Colonic mucosa (tissue), 4 donors: ENCODE measurements at regions not wholly inside any gene's neighbourhood (a gene's known extent, or its start where the extent isn't known, plus 50 kb on each side); places are given as distances from the start of the nearest gene placed in this dataset.

Experiments used
- DNase-seq: peaks from one replicate; pipeline ENCODE4 v3.0.0-alpha.2; 2020
- H3K27ac ChIP-seq: fragments of 200-600 bp; one replicate; pipeline ENCODE4 v1.8.0; 2021
- H3K27me3 ChIP-seq: fragments of 200-600 bp; one replicate; pipeline ENCODE4 v1.8.0; 2021
- H3K36me3 ChIP-seq: fragments of 200-600 bp; one replicate; pipeline ENCODE4 v1.8.0; 2021
- H3K4me1 ChIP-seq: fragments of 200-600 bp; one replicate; pipeline ENCODE4 v1.8.0; 2021; ENCODE audit warnings: mild to moderate bottlenecking
- H3K4me3 ChIP-seq: fragments of 200-600 bp; one replicate; pipeline ENCODE4 v1.8.0; 2021
- H3K9ac ChIP-seq, 2 donors: one replicate each; pipeline ENCODE4 v1.7.0; 2013; ENCODE audit warnings: control low read depth in 2 of 2, low read depth in 2 of 2, low read length in 2 of 2
- H3K9me3 ChIP-seq: fragments of 200-600 bp; one replicate; pipeline ENCODE4 v1.8.0; 2021
- CTCF ChIP-seq: fragments of 200-600 bp; IDR thresholded peaks from one replicate; pipeline ENCODE4 v1.8.0; 2022; ENCODE audit warnings: antibody characterized with exemption, mild to moderate bottlenecking
- intact Hi-C: fragments of 100-400 bp; cut with DNase I; formaldehyde crosslinking; loops from one replicate; pipeline ENCODE4 v1.14.1; 2022
- donor health status: healthy.
- donor health status: DM: no; HTN: no; CAD: no.
- donor health status: DM: no; HTN: no; CAD: no.

GRCh38 chr11:62030071-62030684, 62.7 kb upstream of the FTH1 start:
- Histone ChIP-seq H3K9ac (no peak overlapping the region), H3K27me3 (no peaks in the 10 kb centered on the region), H3K36me3 (no peaks in the 10 kb centered on the region), H3K4me3 (no peak overlapping the region), H3K9me3 (no peaks in the 10 kb centered on the region), H3K27ac (no peak overlapping the region), H3K4me1 (no peaks in the 10 kb centered on the region)
- intact Hi-C loops = no loop called here
- no peak for TF ChIP-seq CTCF
- DNase-seq = no peak

- H3K4me3 ChIP-seq = no peak overlapping the region
- no peak overlapping the region for H3K9ac ChIP-seq
- H3K9me3 ChIP-seq = no peaks in the 10 kb centered on the region
- no peaks in the 10 kb centered on the region for H3K4me1 ChIP-seq
- no peak for TF ChIP-seq CTCF
- H3K27me3 ChIP-seq = no peaks in the 10 kb centered on the region
- no peak for DNase-seq
- intact Hi-C loops = no loop called here
- no peaks in the 10 kb centered on the region for H3K36me3 ChIP-seq
- no peak overlapping the region for H3K27ac ChIP-seq
Observed at GRCh38 chr11:62026739-62027370, 59.4 kb upstream of the FTH1 start.

- Histone ChIP-seq H3K4me1 (no peaks in the 10 kb centered on the region), H3K27ac (peak overlapping the region; percentile 72), H3K27me3 (no peaks in the 10 kb centered on the region), H3K9ac (peak overlapping the region in 1 of 2 donors; percentile 93), H3K4me3 (no peak overlapping the region), H3K36me3 (no peaks in the 10 kb centered on the region), H3K9me3 (no peaks in the 10 kb centered on the region)
- no peak for TF ChIP-seq CTCF
- DNase-seq = peak; percentile 85
- intact Hi-C loops = no loop called here
Observed at GRCh38 chr11:62025487-62026105, 58.2 kb upstream of the FTH1 start.

- no peak for DNase-seq
- TF ChIP-seq CTCF = no peak
- no peaks in the 10 kb centered on the region for H3K4me1 ChIP-seq
- intact Hi-C loops = no loop called here
- no peaks in the 10 kb centered on the region for H3K36me3 ChIP-seq
- no peak overlapping the region for H3K4me3 ChIP-seq
- H3K27me3 ChIP-seq = no peaks in the 10 kb centered on the region
- peak overlapping the region in 1 of 2 donors; percentile 93 for H3K9ac ChIP-seq
- H3K27ac ChIP-seq = peak overlapping the region; percentile 72
- H3K9me3 ChIP-seq = no peaks in the 10 kb centered on the region
Observed at GRCh38 chr11:62024936-62025486, 57.6 kb upstream of the FTH1 start.

- no peaks in the 10 kb centered on the region for H3K9me3 ChIP-seq
- H3K36me3 ChIP-seq = no peaks in the 10 kb centered on the region
- no peak overlapping the region for H3K27ac ChIP-seq
- intact Hi-C loops = no loop called here
- DNase-seq = no peak
- no peak for TF ChIP-seq CTCF
- no peaks in the 10 kb centered on the region for H3K4me1 ChIP-seq
- no peak overlapping the region for H3K4me3 ChIP-seq
- H3K9ac ChIP-seq = no peak overlapping the region
- no peaks in the 10 kb centered on the region for H3K27me3 ChIP-seq
Observed at GRCh38 chr11:62022211-62022610, 54.8 kb upstream of the FTH1 start.
